GM13977 (cell line): ENCODE measurements at regions not wholly inside any gene's neighbourhood (a gene's known extent, or its start where the extent isn't known, plus 50 kb on each side); places are given as distances from the start of the nearest gene placed in this dataset.

Experiments used
- DNase-seq: peaks from one replicate; pipeline ENCODE4 v3.0.0; 2012; ENCODE audit warnings: low spot score
- CTCF ChIP-seq: IDR thresholded peaks from 2 replicates; pipeline ENCODE4 v1.5.1; 2012; ENCODE audit warnings: mild to moderate bottlenecking, control low read depth; ENCODE audit not compliant: insufficient read depth; ENCODE audit errors: extremely low read depth, missing control alignments
- in situ Hi-C: fragments of 300-500 bp; cut with MboI; formaldehyde crosslinking; loops from one replicate; pipeline ENCODE4 v1.12.0; 2022; ENCODE audit warnings: low sequenced_read_pairs, low pct_unique_long_range_greater_than_20kb, mixed read lengths, inconsistent platforms; ENCODE audit not compliant: unreplicated experiment

DNA sequence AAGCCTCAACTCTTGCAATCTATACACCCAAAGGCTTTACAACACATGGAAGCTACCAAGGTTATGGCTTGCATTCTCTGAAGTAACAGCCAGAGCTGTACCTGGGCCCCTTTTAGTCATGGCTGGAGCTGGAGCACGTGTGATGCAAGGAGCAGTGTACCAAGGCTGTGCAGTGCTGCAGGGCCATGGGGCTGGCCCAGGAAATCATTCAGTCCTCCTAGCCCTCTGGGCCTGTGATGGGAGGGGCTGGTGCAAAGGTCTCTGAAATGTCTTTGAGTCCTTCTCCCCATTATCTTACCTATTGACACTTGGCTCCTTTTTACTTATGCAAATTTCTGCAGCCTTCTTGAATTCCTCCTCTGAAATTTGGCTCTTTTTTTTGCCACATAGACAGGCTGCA, 500.1 kb upstream of the FAM47C start:
- in situ Hi-C loops = no loop called here
- no peak for DNase-seq
- no peak for TF ChIP-seq CTCF

- in situ Hi-C loops = no loop called here
- no peak for DNase-seq
- TF ChIP-seq CTCF = no peak
Observed at GRCh38 chrX:36510736-36511135, 497.4 kb upstream of the FAM47C start.

DNA sequence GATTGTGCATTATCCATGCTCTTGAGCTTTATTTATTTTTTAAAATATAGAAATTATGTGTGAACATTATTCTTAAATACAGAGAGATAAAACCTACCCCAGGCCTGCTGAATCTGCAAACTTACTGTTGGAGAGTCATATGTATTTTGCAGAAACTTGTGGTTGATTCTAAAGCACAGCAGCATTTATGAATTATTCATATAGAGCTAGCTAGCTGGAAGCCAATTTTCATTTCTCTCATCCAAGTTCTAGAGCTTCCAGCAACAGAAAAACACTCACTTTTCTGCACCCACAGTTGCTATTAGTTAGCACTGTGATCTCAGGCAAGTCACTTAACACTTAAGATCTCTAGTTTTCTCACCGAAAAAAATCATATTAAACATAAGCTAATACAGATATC, 479.5 kb upstream of the FAM47C start:
- DNase-seq = no peak
- in situ Hi-C loops = no loop called here
- no peak for TF ChIP-seq CTCF

GRCh38 chrX:36534900-36535299, 473.3 kb upstream of the FAM47C start:
- TF ChIP-seq CTCF = no peak
- no peak for DNase-seq
- in situ Hi-C loops = no loop called here

GRCh38 chrX:36543499-36543898, 464.7 kb upstream of the FAM47C start:
- no peak for DNase-seq
- in situ Hi-C loops = no loop called here
- no peak for TF ChIP-seq CTCF

- TF ChIP-seq CTCF = no peak
- in situ Hi-C loops = no loop called here
- no peak for DNase-seq
Observed at GRCh38 chrX:36562986-36563385, 445.2 kb upstream of the FAM47C start.

DNA sequence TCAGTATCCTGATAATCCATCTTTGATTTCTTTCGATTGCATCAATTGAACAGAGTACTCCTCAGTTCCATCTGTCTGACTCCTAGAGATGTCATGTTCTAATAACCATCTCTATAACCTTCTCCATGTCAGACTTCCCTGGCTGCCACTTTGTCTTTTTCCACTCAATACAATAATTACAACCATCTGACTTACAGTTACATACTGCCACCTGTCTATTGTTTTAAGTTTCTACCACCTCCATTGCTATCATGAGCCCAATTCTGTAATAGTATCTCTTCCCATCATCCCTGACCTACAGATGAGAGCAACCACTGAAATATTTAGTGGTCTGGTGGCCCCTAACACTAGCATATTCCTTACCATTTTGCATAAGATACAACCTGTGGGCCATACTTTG, 439.2 kb upstream of the FAM47C start:
- no peak for TF ChIP-seq CTCF
- in situ Hi-C loops = no loop called here
- DNase-seq = no peak
